Body of pancreas (tissue), 4 donors: ENCODE measurements at regions not wholly inside any gene's neighbourhood (a gene's known extent, or its start where the extent isn't known, plus 50 kb on each side); places are given as distances from the start of the nearest gene placed in this dataset.

Experiments used
- CTCF ChIP-seq, 7 experiments: fragments of 450-650 bp in 4 of 7; fragments of 200-600 bp in 3 of 7; sonication (generic) in 3 of 7; IDR thresholded peaks; one replicate each; pipeline ENCODE4 v1.5.1; 2016 to 2019; ENCODE audit warnings: antibody characterized with exemption in 7 of 7
- POLR2A ChIP-seq, 3 donors: fragments of 450-650 bp; IDR thresholded peaks; one replicate each; pipeline ENCODE4 v1.6.1; 2016; ENCODE audit warnings: antibody characterized with exemption in 3 of 3, mild to moderate bottlenecking in 2 of 3

- TF ChIP-seq POLR2A (IDR thresholded peaks at IDR 0.05) (no peak), CTCF (IDR thresholded peaks at IDR 0.05) (no peak)
Measured at GRCh38 chr5:36366883-36367282, 65.2 kb upstream of the RANBP3L start.
